Fibroblast of lung (primary cell): ENCODE measurements at regions not wholly inside any gene's neighbourhood (a gene's known extent, or its start where the extent isn't known, plus 50 kb on each side); places are given as distances from the start of the nearest gene placed in this dataset.

ENCODE experiments used
- DNase-seq, 2 donors: peaks; one replicate each; pipeline versions ENCODE4 v3.0.0 to v3.0.0-alpha.2; 2010; ENCODE audit warnings: low read depth in 2 of 2
- H2AFZ ChIP-seq: 2 replicates; pipeline ENCODE4 v1.5.1; 2012; ENCODE audit warnings: low read length, control low read depth, inconsistent platforms
- H3K27ac ChIP-seq: 2 replicates; pipeline ENCODE4 v1.5.1; 2011; ENCODE audit warnings: low read length, control low read depth; ENCODE audit not compliant: insufficient read depth
- H3K27me3 ChIP-seq: 2 replicates; pipeline ENCODE4 v1.5.1; 2011; ENCODE audit warnings: mild to moderate bottlenecking, low read length; ENCODE audit not compliant: control insufficient read depth, insufficient read depth
- H3K36me3 ChIP-seq: 2 replicates; pipeline ENCODE4 v1.5.1; 2011; ENCODE audit warnings: low read length; ENCODE audit not compliant: control insufficient read depth, insufficient read depth
- H3K4me1 ChIP-seq: 2 replicates; pipeline ENCODE4 v1.5.1; 2011; ENCODE audit warnings: low read length; ENCODE audit not compliant: control insufficient read depth, insufficient read depth; ENCODE audit errors: extremely low read depth
- H3K4me2 ChIP-seq: 2 replicates; pipeline ENCODE4 v1.5.1; 2011; ENCODE audit warnings: low read length, control low read depth; ENCODE audit not compliant: insufficient read depth; ENCODE audit errors: extremely low read depth
- H3K4me3 ChIP-seq, 4 experiments: fragments of 200-600 bp in 1 of 4; sonication (generic) in 1 of 4; replicated peaks in 1 of 4; 2 replicates each; pipeline ENCODE4 v1.5.1; 2011 to 2016; ENCODE audit warnings: low read length in 4 of 4, low read depth in 3 of 4, mild to moderate bottlenecking in 3 of 4, control low read depth in 2 of 4, inconsistent platforms in 1 of 4, mixed read lengths in 1 of 4; ENCODE audit not compliant: insufficient read depth in 1 of 4; ENCODE audit errors: control extremely low read depth in 1 of 4
- H3K79me2 ChIP-seq: 2 replicates; pipeline ENCODE4 v1.5.1; 2012; ENCODE audit warnings: mild to moderate bottlenecking, low read length, inconsistent platforms; ENCODE audit not compliant: control insufficient read depth, insufficient read depth
- H3K9ac ChIP-seq: 2 replicates; pipeline ENCODE4 v1.5.1; 2011; ENCODE audit warnings: mild to moderate bottlenecking, low read length, control low read depth; ENCODE audit not compliant: insufficient read depth
- H3K9me3 ChIP-seq: 2 replicates; pipeline ENCODE4 v1.5.1; 2012; ENCODE audit warnings: low read depth, low read length; ENCODE audit not compliant: control insufficient read depth, insufficient read depth
- H4K20me1 ChIP-seq: 2 replicates; pipeline ENCODE4 v1.5.1; 2011; ENCODE audit warnings: low read length; ENCODE audit not compliant: control insufficient read depth, insufficient read depth; ENCODE audit errors: extremely low read depth
- EZH2 ChIP-seq: IDR thresholded peaks from 2 replicates; pipeline ENCODE4 v1.5.1; 2012; ENCODE audit warnings: low read length, control low read depth, mild to moderate bottlenecking; ENCODE audit errors: missing control alignments
- TF ChIP-seq, protein P1 (sequence below), 2 donors: IDR thresholded peaks in 1 of 2; conservative IDR thresholded peaks in 1 of 2; 1 replicate in 1 of 2; 2 replicates in 1 of 2; pipeline ENCODE4 v1.5.1; 2011 to 2012; ENCODE audit warnings: low read length in 2 of 2, control low read depth in 1 of 2, inconsistent platforms in 1 of 2, low read depth in 1 of 2, mild to moderate bottlenecking in 1 of 2

DNA sequence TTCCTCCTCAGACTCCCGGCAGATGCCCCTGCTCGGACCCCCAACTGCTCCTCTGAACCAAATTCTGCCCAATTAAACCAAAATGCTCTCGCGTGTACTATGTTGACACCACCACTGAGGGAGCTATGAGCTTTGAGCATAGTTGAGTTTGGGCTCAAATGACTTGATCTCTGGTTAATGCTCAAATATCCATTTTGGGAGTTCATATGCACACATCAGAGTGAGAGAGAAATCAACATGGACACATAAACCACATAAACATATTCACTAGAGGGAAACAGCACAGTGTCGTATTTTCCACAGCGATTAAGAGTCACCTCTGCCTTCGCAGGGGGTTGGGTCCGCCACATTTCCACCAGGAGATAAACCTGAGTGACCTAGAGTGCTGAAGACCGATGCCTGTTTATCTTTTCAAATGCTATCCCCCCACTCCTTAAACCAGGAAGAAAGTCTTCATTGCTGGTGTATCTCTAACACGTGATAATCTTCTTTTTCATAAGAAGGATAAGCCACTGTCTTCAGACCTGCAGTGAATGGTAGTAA, 59.4 kb upstream of the FOXN3 start:
- Histone ChIP-seq H3K27ac (no peak overlapping the region), H4K20me1 (no peaks in the 10 kb centered on the region), H3K9ac (no peak overlapping the region), H3K9me3 (no peaks in the 10 kb centered on the region), H3K79me2 (no peaks in the 10 kb centered on the region), H3K27me3 (no peaks in the 10 kb centered on the region), H2AFZ (no peak overlapping the region), H3K4me3 (no peak overlapping the region), H3K4me2 (no peak overlapping the region), H3K36me3 (no peaks in the 10 kb centered on the region), H3K4me1 (no peaks in the 10 kb centered on the region)
- TF ChIP-seq EZH2, result no peak
- TF ChIP-seq, protein P1, sequence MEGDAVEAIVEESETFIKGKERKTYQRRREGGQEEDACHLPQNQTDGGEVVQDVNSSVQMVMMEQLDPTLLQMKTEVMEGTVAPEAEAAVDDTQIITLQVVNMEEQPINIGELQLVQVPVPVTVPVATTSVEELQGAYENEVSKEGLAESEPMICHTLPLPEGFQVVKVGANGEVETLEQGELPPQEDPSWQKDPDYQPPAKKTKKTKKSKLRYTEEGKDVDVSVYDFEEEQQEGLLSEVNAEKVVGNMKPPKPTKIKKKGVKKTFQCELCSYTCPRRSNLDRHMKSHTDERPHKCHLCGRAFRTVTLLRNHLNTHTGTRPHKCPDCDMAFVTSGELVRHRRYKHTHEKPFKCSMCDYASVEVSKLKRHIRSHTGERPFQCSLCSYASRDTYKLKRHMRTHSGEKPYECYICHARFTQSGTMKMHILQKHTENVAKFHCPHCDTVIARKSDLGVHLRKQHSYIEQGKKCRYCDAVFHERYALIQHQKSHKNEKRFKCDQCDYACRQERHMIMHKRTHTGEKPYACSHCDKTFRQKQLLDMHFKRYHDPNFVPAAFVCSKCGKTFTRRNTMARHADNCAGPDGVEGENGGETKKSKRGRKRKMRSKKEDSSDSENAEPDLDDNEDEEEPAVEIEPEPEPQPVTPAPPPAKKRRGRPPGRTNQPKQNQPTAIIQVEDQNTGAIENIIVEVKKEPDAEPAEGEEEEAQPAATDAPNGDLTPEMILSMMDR (conservative IDR thresholded peaks at IDR 0.05 in 1 of 2, IDR thresholded peaks at IDR 0.05 in 1 of 2; ENCODE audit: low read depth in 1 of 2, low read length in 2 of 2), result no peak
- no peak for DNase-seq

- no peak overlapping the region for H3K4me3 ChIP-seq
- DNase-seq, result no peak
- H3K9ac ChIP-seq, result no peak overlapping the region
- no peaks in the 10 kb centered on the region for H3K79me2 ChIP-seq
- H3K9me3 ChIP-seq, result no peaks in the 10 kb centered on the region
- H3K36me3 ChIP-seq, result no peaks in the 10 kb centered on the region
- H3K27ac ChIP-seq, result no peak overlapping the region
- no peak overlapping the region for H2AFZ ChIP-seq
- TF ChIP-seq EZH2, result no peak
- TF ChIP-seq, protein P1 (conservative IDR thresholded peaks at IDR 0.05 in 1 of 2, IDR thresholded peaks at IDR 0.05 in 1 of 2; ENCODE audit: low read depth in 1 of 2, low read length in 2 of 2), result no peak
- H3K27me3 ChIP-seq, result no peaks in the 10 kb centered on the region
- H3K4me2 ChIP-seq, result no peak overlapping the region
- H4K20me1 ChIP-seq, result no peaks in the 10 kb centered on the region
- no peaks in the 10 kb centered on the region for H3K4me1 ChIP-seq
Measured at GRCh38 chr14:89474464-89474863, 57.4 kb upstream of the FOXN3 start.

DNA sequence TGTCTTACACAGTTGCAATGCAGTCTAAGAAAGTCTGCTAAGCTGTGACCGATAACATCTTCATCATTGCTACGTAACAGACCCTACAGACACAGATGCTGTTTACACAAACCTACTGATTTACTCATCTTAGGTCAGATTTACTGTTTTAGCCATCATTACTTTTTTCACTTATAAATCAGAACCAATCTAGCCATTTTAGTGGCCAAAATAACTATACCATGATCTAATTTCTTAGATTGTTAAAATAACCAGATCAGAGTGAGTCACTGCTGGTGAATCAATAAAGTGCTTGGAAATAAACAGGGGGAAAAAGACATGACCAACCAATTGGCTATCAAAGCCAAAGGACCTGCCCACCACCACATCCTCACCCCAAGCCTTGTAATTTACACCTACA, 57.0 kb upstream of the FOXN3 start:
- Histone ChIP-seq H3K27me3 (no peaks in the 10 kb centered on the region), H2AFZ (no peak overlapping the region), H4K20me1 (no peaks in the 10 kb centered on the region), H3K36me3 (no peaks in the 10 kb centered on the region), H3K4me1 (no peaks in the 10 kb centered on the region), H3K27ac (no peak overlapping the region), H3K9me3 (no peaks in the 10 kb centered on the region), H3K4me2 (no peak overlapping the region), H3K9ac (no peak overlapping the region), H3K79me2 (no peaks in the 10 kb centered on the region), H3K4me3 (no peak overlapping the region)
- peak; percentile 50 to 64 for DNase-seq
- TF ChIP-seq EZH2, result no peak
- TF ChIP-seq, protein P1 (conservative IDR thresholded peaks at IDR 0.05 in 1 of 2, IDR thresholded peaks at IDR 0.05 in 1 of 2; ENCODE audit: low read depth in 1 of 2, low read length in 2 of 2), result no peak
